COLO829 (cell line): ENCODE measurements at regions not wholly inside any gene's neighbourhood (a gene's known extent, or its start where the extent isn't known, plus 50 kb on each side); places are given as distances from the start of the nearest gene placed in this dataset.

Source experiments
- DNase-seq: peaks from one replicate; pipeline ENCODE4 v3.0.0; 2012; ENCODE audit warnings: low spot score

DNA sequence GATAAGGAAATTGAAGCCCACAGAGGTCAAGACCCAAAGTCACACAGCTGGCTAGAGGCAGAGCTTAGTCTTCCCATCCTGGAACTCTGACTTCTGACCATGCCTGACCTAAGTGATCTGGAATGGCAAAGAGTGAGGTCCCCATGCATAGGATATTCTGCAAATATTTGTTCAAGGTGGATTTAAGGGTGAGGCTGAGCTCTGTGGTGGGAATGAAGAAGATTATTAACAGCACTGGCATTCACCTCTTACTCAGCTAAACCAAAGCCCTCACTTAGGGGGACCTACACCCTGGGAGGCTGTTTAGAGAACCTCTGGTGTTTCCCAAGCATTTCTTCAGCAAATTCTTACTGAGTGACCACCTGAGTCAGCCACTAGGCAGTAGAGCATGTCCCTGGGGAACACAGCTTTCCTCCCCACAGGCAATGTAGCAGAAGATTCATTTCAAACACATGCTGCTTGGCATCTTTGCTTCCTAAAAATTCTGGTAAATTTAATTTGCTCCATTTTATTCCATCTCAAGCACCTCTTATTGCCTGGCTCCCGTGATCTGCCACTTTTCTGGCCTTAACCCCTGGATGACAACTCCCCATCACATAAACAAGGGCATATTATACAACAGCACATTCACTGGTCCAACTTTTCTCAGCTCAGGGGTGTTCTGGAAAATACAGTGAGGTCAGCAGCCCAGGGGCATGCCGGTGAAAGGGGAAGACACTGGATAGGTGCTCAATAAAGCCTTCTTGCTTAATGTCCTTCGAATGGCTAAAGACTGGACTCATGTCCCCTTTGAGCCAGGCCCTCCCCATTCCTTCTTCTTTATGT is 176.0 kb downstream of the ABHD5 start:
- no peak for DNase-seq

DNA sequence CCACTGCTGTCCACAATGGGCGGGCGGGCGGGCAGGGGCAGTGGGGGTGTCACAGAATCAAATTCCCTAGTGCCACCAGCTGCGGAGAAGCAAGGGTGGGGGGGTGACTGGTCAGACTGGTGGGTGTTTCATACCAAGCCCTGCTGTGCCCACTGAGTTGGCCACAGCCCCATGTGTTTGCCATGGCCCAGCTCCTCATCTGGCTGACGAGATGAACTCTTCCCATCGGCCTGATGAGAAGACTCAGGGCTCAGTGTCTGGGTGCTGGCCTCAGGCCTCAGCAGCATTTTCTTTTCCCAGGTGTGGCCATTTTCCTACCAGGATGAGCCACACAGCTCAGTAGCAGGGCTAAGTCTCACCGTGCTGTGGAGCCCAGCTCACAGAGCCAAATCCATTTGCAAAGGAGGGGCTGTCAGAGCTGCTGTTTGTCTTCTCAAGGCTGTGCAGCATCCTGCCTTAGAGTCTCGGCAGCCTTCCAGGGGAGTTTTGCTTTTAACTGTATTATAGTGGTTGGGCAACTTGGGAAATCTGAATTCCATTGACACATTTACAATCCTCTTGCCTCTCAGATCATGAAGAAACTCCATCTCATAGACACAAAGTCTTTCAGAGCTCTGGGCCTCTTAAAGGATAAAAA is 176.8 kb downstream of the ABHD5 start:
- DNase-seq: no peak

DNA sequence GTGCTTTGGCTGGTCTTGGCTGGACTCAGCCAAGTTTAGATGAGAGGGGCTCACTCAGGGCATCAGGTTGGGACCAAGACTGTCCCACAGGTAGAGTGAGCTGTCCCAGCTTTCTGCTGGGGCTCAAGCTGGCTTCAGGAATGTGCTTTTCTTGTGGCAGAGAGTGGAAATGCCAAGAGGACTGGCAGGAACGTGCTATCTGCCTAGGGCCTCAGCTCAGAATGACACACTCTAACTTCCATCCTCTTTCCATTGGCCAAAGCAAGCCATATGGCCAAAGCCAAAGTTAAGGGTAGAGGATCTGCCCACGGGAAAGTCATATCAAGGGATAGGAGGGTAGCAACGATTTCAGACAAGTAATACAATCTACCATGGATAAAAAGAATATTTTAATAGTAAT is 178.8 kb downstream of the ABHD5 start:
- DNase-seq: no peak

DNA sequence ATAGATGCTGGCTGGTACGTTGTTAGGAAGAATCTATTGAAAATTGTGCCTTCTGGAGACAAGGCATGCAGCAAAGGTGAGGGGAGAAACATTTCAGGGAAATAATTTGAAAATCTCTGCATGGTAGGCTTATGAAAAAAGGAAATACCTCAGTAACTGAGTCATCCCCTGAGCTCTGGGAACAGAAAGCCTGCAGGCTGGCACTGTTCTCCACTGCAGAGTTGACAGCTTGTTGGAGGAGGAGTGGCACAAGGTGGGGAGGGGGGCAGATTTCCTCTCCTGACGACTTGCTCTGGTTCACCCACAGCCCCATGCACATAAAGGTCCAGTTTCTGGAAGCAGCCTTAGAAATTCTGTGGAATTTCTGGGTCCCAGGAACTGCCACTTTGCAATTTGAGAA is 179.4 kb downstream of the ABHD5 start:
- DNase-seq: peak; percentile 91

DNA sequence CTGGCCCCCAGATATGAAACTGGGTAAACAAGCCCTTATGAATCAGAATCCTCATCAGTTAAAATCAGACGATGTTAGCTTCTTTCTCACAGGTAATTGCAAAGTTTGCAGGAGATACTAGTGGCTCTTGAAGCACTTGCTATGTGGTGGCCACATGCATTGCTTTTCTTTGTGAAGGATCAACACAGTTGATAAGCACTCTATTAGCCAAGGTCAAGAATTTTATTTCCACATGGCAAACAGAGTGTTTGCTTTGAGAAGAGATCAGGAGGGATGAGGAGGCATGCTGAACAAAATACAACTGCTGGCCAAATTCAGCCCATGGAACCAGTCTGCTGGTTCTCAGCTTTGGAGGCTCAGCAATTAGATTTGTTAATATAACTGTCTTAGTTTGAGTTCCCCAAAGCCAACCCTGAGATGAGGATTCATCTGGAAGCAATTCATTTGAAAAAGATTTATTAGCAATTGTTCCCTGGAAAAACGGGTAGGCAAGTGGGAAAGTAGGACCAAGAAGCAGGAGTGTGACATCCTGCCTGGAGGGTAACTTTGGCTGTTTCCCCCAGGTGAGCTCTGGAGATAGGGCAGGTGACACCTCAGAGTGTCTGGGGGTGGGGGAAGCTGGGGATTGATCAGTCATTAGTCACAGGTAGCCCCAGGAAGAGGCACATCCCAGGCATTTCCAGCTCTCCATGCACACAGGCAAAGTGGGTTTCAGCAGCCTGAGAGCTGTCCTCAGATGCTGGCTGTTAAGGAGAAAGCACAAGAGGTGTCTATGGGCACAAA is 180.3 kb downstream of the ABHD5 start:
- DNase-seq: no peak

DNA sequence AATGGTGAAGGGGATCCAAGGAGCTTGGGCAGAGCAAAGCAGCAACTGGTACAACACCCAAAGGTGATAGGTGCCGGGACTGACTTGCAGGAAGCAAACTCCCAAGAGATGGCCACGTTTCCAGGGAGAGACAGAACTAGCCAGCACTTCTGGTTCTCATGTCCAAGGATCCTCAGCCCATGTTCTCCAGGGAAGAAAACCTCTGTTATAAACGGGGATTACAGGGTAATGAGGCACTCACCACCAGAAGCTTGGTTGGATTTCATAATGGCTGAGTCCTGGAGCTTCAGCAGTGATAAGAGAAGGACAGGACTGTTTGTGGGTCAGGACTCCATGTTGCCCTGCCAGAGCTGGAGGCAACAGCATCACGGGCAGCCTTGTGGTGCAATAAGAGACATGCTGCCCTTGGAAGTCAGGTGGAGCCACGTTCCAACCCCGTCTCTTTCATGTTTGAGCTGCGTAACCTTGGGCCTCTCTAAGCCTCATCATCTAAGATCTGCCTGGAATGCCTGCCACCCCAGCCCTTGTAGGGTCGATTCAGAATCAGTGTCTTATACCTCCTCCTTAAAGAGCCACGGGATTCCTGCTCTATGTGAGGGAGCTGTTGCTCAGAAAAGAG is 181.0 kb downstream of the ABHD5 start:
- no peak for DNase-seq

DNA sequence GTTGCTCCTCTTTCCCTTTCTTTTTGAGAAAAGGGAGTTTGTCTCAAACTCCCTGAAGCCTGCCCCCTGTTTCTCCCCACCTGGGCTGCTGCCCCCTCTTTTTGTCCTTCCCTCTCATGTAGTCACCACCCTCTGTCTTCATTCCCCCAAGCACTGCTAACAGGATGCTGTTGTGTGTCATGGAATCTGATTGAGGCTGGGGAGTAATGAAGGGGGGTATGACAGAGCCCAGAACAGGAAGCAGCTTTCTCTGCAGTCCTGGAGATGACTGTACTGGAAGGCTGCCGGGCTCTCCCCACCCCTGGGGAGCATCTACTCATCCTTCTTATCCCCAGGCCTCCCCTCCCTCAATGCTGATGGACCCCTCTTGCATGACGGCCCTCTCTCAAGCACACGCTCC is 181.6 kb downstream of the ABHD5 start:
- DNase-seq: peak; percentile 69

DNA sequence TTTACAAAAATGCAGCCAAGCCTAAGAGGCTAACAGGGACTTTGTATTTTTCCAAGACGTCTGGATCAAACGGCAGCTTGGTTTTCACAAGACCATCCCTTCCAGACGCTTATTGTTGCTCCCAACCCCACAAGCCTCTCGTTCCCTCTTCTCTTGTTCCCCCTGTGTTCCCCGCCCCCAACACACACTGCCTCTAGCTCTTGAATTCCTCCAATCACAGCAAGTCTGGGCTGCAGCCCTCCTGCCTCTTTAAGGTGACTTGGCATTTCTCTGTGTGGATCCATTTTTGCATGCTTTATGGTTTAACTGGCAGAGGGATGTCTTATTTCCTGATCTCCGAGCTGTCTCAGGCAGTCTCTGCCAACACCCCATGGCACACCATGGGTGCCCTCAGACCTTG is 182.2 kb downstream of the ABHD5 start:
- DNase-seq: no peak

DNA sequence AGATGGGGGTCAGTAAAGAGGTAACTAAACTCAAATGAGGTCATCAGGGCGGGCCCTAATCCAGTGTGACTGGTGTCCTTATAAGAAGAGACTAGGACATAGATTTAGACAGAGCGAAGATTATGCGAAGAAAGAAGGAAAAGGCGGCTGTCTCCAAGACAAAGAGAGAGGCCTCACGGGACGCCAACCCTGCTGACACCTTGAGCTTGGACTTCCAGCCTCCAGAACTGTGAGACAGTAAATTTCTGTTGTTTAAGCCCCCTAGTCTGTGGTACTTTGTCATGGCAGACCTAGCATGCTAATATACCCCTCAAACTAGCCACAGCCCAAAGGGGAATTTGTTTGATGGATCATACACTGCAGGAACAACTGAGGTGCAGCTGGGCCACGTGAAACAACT is 183.0 kb downstream of the ABHD5 start:
- no peak for DNase-seq

DNA sequence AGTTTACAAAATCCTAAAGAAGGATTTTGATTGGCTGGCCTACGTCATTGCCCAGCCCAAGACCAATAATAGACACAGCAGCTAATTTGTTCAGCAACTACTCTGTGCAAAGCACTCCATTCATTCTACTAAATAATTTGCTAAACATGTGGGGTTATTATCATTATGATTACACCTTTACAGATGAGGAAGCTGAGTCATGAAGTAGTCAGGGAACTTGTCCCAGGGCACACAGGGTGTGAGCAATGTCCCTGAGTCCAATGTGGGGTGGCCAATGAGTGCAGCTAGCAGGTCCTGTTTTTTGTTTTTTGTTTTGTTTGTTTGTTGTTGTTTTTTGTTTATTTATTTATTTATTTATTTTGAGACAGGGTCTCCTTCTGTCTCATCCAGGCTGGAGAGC is 183.6 kb downstream of the ABHD5 start:
- no peak for DNase-seq

DNA sequence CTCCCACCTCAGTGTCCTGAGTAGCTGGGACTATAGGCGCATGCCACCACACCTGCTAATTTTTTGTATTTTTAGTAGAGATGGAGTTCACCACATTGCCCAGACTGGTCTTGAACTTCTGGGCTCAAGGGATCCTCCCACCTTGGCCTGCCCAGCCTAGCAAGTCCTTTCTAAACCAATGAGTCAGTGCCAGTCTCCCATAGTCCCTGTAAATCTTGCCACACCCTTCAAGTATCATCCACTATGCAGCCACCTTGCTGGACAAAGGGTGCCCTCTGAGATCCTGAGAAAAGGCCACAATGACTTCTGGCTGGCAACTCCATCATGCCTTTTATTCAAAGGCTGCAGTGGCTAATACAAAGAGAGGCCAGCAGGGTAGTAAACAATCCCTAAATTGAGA is 184.0 kb downstream of the ABHD5 start:
- no peak for DNase-seq

DNA sequence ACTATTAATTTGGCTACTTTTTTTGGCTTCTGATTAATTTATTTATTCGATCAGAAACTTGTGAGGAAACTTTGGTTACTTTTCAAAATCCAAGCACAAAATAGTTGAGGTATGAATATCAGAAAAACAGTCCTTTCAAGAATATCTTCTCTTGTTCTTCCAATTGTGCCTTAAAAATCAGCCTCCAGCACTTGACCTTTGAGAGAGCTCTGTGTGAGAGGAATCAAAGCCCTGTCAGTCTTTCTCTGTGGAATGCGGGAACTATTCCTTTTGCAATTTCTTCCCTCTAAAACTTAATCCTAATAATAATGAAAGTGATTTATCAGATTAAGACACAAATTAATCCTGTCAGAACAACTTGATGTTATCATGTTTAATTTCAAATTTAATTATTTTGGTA is 185.9 kb downstream of the ABHD5 start:
- peak; percentile 79 for DNase-seq

DNA sequence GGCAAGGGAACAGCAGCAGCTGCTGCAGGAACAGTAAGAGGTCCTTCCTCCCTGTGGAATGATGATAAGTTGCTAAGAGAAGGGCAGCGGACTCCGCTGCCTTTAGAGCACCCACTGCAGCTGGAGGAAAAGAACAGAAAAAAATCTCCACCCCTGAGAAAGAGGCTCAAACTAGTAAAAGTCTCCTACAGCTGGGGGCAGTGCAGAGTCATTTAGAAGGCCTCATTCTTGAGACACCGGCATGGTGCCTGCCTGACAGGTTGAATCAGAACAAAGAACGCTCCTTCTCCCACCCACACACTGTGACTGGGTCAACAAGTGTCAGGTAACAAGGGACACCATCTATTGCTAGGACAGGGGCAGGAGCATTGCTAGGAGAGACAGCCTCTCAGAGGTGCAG is 188.4 kb downstream of the ABHD5 start:
- DNase-seq: no peak

DNA sequence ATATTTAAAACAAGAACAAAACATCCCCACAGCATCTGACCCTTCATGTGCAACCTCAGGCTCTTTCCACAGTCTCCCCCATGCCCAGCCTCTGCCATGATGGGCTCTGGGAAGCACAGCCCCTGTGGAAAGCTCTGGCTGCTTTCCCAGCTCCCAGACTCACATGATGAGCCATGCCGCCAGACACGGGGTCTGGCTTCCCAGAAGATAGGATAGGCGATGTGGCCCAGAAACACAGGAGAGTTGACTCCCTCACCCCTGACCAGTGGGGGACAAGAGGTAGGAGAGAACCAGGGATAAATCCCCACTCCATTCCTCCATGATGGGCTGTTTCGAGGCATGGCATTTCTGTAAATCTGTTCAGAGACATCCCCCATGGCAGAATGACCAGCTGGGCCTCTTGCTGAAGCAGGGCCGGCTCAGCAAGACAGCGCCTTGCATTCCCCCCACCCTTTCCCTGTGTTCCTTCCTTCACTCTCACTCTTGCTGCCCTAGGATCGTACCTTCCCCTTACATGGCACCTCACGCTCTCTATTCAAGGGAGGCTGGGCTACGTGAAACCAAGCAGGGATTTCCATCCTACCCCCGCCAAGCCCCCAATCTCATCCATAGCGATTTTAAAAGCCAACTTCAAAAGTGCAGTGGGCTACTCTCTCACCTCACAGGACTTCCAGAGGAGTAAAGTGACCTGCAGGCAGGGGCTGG is 192.4 kb downstream of the ABHD5 start:
- DNase-seq: no peak

DNA sequence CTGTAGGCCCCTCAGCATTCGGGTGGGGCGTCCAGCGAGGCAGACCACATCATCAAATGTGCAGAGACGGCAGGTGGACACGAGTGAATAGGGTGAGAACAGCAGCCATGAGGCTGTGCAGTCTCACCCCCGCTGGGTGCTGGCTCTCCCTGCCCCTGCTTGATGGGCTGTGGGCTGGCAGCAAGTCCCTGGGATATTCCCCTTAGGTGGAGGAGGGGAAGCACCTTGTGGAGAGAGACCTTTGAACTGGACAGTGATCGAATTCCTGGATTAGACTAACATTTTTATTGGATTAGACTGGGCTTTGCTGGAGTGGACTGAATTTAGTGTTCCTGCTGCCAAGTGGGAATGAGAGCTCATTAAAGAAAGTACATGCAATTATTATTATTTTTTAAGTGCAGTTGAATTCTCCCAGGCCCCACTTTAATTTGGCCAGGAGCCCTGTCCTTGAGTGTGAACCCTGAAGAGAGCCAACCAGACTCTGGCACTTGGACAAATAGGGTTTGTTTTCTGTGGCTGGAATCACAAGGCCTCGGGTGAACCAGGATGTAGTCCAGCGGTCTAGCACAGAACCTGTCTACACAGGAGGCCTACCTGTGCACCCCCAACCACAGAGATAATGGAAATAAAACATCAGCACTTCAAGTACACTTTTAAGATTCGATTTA is 193.1 kb downstream of the ABHD5 start:
- no peak for DNase-seq

DNA sequence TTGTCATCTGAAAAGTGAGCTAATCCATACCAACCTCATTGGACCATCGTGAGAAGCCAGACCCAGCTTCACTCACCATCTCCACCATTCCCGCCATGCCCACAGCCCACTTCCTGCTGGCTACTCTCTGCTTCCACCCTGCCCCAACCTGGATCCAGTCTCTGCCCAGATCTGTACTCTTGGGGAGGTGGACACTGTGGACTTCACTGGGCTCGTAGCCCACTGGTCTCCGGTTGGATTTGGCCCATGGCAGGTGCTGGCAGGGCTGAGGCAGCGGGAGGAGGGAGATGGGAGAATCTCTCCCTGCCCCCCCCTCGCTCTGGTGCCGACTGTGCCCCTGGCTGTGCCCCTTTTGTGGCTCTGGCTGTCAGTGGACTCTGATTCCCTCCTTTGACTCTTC is 193.8 kb downstream of the ABHD5 start:
- DNase-seq: no peak

DNA sequence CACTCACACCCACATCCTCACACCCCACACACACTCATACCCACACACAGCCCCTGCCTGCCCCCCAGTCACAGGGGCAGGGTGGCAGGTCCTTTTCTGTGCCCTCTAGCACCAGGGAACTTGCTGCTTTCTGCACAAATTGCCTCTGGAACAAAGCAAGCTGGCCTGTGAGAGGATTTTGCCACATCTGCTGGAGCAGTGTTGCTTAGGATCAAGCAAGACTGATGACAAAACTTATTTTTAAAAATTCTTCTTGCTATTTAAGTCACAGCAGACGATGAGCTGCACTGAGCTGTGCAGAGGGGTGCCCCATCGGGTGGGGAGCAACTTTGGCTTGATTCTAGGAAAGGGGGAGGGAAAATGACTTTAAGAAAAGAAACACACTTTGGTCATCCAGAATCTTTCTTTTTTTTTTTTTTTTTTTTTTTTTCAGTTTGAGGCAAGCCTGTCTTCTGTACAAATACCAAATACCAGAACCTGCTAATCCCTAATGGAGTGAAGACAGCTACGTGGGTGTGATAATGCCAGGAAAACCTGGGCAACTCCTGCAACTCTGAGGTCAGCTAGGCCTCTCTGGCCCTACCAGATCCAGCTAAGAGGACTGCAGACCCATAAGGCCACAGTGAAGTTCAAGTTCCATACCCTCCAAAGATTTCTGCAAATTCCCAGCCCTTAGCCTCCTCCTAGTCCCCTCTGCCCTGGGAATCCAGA is 195.3 kb downstream of the ABHD5 start:
- DNase-seq: no peak

DNA sequence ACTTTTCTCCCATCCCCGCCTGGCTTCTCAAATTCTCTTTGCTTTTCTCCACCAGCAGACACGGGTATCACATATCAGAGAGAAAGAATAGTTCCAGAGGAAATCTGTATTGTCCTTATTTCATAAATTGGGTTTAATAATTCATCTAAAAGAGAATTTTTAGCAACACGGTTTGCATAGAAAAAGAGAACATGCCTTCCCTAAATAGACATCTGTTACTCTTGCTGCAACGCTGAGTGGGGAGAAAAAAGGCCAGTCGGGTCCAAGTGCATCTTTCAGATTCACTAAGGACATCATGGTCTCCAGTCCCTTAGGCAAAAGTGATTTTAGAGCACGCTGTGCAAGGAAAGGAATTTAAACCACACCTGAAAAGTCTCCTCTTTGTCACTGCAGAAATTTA is 201.3 kb downstream of the ABHD5 start:
- DNase-seq: no peak

DNA sequence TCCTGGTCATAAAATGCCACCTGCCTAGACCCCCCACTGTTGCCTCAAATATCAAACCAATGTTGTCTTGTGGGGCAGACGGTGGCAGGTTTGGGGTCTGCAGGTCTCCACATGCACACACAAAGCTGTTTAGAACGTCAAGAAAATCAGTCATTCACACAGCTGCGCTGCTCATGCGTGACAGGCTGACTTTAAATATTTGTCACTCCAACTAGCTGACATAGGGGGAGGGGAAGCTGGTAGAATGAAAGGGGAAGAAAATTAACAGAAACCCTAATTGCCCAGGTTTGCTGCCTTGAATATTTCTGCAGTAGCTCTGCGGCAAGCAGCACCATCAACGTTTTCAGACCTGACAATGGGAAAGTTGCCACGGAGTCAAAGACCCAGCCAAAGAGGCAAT is 201.8 kb downstream of the ABHD5 start:
- no peak for DNase-seq

DNA sequence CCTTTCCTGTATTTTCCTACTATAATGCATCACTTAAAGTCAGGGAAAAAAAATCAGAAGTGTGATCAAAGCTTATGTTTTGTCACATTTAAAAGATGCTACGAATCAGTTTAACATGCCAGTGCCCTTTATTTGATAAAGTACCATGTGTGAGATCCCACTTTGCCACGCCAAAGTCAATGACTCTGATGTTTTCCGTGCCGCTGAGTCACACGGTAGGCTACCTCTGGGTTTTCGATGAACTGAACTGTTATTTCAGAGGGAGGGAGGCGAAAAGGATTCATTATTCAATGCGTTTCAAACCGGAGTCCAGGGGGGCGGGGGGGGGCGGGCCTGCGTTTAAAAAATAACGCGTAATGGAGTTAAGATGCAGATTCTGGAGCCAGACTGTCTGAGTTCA is 203.0 kb downstream of the ABHD5 start:
- DNase-seq: no peak
